Body of pancreas (tissue), 4 donors: ENCODE measurements at regions not wholly inside any gene's neighbourhood (a gene's known extent, or its start where the extent isn't known, plus 50 kb on each side); places are given as distances from the start of the nearest gene placed in this dataset.

Experiments
- ATAC-seq: fragments of 150-250 bp; one replicate; pipeline ENCODE4 v1.9.1; 2016
- DNase-seq, 4 donors: peaks; one replicate each; pipeline ENCODE4 v3.0.0-alpha.2; 2019
- H3K27ac ChIP-seq, 4 donors: fragments of 200-600 bp; sonication (generic); 1 replicate in 3 of 4; 2 replicates in 1 of 4; pipeline versions ENCODE4 v1.5.1 to v1.6.1; 2016 to 2019; ENCODE audit warnings: mild to moderate bottlenecking in 1 of 4, mixed read lengths in 1 of 4, moderate library complexity in 1 of 4
- H3K27me3 ChIP-seq, 2 donors: fragments of 200-600 bp; sonication (generic); one replicate each; pipeline ENCODE4 v1.6.0; 2016; ENCODE audit warnings: mild to moderate bottlenecking in 1 of 2
- H3K36me3 ChIP-seq, 2 donors: fragments of 200-600 bp; sonication (generic); replicated peaks in 1 of 2; 2 replicates each; pipeline ENCODE4 v1.5.1; 2016; ENCODE audit warnings: low read depth in 2 of 2; ENCODE audit not compliant: insufficient read depth in 1 of 2
- H3K4me1 ChIP-seq: fragments of 200-600 bp; sonication (generic); one replicate; pipeline ENCODE4 v1.6.0; 2016
- H3K4me3 ChIP-seq, 2 donors: fragments of 200-600 bp; sonication (generic); 1 replicate in 1 of 2; 2 replicates in 1 of 2; pipeline ENCODE4 v1.5.1; 2016 to 2019
- H3K9me3 ChIP-seq, 3 donors: fragments of 200-600 bp; sonication (generic); 1 replicate in 2 of 3; 2 replicates in 1 of 3; pipeline ENCODE4 v1.5.1; 2016
- POLR2A ChIP-seq, 3 donors: fragments of 450-650 bp; IDR thresholded peaks; one replicate each; pipeline ENCODE4 v1.6.1; 2016; ENCODE audit warnings: antibody characterized with exemption in 3 of 3, mild to moderate bottlenecking in 2 of 3
- WGBS, 2 donors: methylation state at CpG; one replicate each; pipeline ENCODE4 v1.1.5; 2017; 5-methylcytosine and 5-hydroxymethylcytosine counted together
- intact Hi-C: fragments of 100-400 bp; cut with DNase I; formaldehyde crosslinking; loops from one replicate; pipeline ENCODE4 v1.15.1; 2023
- TF ChIP-seq, protein P1 (sequence below), 7 experiments: fragments of 450-650 bp in 4 of 7; fragments of 200-600 bp in 3 of 7; sonication (generic) in 3 of 7; IDR thresholded peaks; one replicate each; pipeline ENCODE4 v1.5.1; 2016 to 2019; ENCODE audit warnings: antibody characterized with exemption in 7 of 7

DNA sequence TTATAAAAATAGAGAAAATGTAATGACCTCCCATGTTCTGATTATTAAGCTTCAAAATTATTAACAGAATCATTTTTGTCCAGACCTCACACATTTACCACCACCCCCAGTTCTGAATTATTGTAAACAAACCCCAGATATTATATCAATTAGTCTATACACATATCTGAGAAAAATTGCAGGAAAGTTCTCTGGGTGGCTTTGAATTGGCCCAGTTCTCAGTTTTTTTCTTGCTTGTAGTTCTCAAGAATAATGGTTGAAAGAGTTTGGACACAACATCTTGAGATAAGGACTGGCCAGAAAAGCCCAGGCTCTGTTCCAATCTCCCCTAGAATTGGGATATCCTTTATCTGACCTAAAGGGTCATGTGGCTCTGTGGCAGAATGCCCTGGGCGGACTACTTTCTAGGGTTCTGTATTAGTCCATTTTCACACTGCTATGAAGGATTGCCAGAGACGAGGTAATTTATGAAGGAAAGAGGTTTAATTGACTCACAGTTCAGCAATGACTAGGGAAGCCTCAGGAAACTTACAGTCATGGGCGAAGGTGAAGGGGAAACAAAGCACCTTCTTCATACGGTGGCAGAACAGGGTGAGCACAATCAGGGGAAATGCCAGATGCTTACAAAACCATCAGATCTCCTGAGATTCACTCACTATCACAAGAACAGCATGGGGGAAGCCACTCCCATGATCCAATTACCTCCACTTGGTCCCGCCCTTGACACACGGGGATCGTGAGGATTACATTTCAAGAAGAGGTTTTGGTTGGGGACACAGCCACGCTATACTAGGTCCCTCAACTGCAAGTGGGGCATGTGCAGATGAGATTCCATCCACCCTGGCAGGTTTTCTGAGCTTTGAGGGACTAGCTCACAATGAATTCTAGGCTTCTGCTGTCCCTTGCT is 1504.6 kb upstream of the FLRT2 start:
- TF ChIP-seq POLR2A (IDR thresholded peaks at IDR 0.05): no peak
- TF ChIP-seq, protein P1, sequence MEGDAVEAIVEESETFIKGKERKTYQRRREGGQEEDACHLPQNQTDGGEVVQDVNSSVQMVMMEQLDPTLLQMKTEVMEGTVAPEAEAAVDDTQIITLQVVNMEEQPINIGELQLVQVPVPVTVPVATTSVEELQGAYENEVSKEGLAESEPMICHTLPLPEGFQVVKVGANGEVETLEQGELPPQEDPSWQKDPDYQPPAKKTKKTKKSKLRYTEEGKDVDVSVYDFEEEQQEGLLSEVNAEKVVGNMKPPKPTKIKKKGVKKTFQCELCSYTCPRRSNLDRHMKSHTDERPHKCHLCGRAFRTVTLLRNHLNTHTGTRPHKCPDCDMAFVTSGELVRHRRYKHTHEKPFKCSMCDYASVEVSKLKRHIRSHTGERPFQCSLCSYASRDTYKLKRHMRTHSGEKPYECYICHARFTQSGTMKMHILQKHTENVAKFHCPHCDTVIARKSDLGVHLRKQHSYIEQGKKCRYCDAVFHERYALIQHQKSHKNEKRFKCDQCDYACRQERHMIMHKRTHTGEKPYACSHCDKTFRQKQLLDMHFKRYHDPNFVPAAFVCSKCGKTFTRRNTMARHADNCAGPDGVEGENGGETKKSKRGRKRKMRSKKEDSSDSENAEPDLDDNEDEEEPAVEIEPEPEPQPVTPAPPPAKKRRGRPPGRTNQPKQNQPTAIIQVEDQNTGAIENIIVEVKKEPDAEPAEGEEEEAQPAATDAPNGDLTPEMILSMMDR (IDR thresholded peaks at IDR 0.05): no peak
- Histone ChIP-seq H3K4me3 (no peak overlapping the region), H3K27me3 (no peaks in the 10 kb centered on the region), H3K27ac (no peak overlapping the region), H3K4me1 (peaks cover 14% of the 10 kb centered on the region), H3K36me3 (no peaks in the 10 kb centered on the region), H3K9me3 (no peaks in the 10 kb centered on the region)
- DNase-seq: peak in 3 of 4 donors; percentile 10 to 70 (median 38)
- intact Hi-C loops: no loop called here
- 78 to 85% methylated on average over 8 of the region's 8 CpGs for WGBS, 2 donors
- peak; percentile 47 for ATAC-seq

DNA sequence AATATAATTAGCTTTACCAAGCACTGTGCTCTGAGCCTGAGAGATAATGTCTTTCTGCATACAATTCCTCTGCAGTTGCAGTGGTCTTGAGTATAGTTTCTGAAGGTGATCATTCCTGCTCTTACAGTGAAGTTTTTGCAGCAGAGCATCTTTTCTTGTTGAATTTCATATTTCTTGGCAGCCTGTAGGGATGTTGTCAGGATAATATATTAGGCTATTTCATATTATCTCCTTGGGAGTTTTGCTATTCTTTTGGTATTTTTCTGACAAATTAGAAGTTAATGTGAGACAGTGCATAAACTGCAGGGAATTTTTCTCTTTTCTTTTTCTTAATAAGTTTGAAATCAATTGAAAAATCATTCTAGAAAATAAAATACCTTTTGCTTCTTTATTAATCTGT is 1502.6 kb upstream of the FLRT2 start:
- ATAC-seq: no peak
- TF ChIP-seq, protein P1 (IDR thresholded peaks at IDR 0.05): no peak
- no peak for TF ChIP-seq POLR2A (IDR thresholded peaks at IDR 0.05)
- intact Hi-C loops: no loop called here
- Histone ChIP-seq H3K4me1 (peaks cover 14% of the 10 kb centered on the region), H3K27ac (no peak overlapping the region), H3K9me3 (no peaks in the 10 kb centered on the region), H3K27me3 (no peaks in the 10 kb centered on the region), H3K4me3 (no peak overlapping the region), H3K36me3 (no peaks in the 10 kb centered on the region)
- DNase-seq: no peak

- DNase-seq: no peak
- H3K27me3 ChIP-seq: no peaks in the 10 kb centered on the region
- TF ChIP-seq POLR2A (IDR thresholded peaks at IDR 0.05): no peak
- TF ChIP-seq, protein P1 (IDR thresholded peaks at IDR 0.05): no peak
- no peak for ATAC-seq
- WGBS, 2 donors: 87 to 89% methylated on average over 5 of the region's 5 CpGs
- H3K4me1 ChIP-seq: peaks cover 14% of the 10 kb centered on the region
- H3K4me3 ChIP-seq: no peak overlapping the region
- no peaks in the 10 kb centered on the region for H3K36me3 ChIP-seq
- intact Hi-C loops: no loop called here
- no peak overlapping the region for H3K27ac ChIP-seq
- H3K9me3 ChIP-seq: no peaks in the 10 kb centered on the region
Observed at GRCh38 chr14:84028080-84028604, 1501.8 kb upstream of the FLRT2 start.

DNA sequence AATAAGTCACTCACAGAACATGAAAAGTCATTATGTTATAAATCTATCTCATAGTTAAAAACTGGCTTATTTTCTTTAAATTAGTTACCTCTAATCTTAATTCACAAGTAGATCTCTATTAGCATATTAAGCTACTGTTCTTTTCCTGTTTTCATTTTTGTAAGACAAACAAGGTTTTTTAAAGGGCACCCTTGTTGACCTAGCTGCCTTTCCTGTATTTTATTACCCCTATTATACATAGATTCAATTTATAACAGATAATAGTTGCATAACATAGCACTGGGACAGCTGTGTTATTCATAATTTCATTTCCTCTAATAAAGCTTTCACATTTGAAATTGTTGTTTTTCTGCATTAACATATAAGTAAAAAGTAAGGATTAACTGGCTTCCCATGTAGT is 1500.7 kb upstream of the FLRT2 start:
- no peaks in the 10 kb centered on the region for H3K36me3 ChIP-seq
- H3K4me1 ChIP-seq: peaks cover 14% of the 10 kb centered on the region
- ATAC-seq (no peak), DNase-seq (no peak)
- H3K9me3 ChIP-seq: no peaks in the 10 kb centered on the region
- no peak overlapping the region for H3K4me3 ChIP-seq
- intact Hi-C loops: no loop called here
- no peaks in the 10 kb centered on the region for H3K27me3 ChIP-seq
- no peak overlapping the region for H3K27ac ChIP-seq
- TF ChIP-seq, protein P1 (IDR thresholded peaks at IDR 0.05): no peak
- no peak for TF ChIP-seq POLR2A (IDR thresholded peaks at IDR 0.05)
